IPS-15b (cell line): ENCODE measurements at regions not wholly inside any gene's neighbourhood (a gene's known extent, or its start where the extent isn't known, plus 50 kb on each side); places are given as distances from the start of the nearest gene placed in this dataset.
"Not testable (repeated sequence)": the region's sequence is repeated elsewhere in the genome, so short reads cannot be mapped to it uniquely, and the experiment has no call there.

Experiments used
- H3K27me3 ChIP-seq: one replicate; pipeline ENCODE4 v1.6.1; 2013; ENCODE audit warnings: low read length; ENCODE audit not compliant: control insufficient read depth, insufficient read depth
- H3K36me3 ChIP-seq: one replicate; pipeline ENCODE4 v1.6.1; 2013; ENCODE audit warnings: low read length; ENCODE audit not compliant: control insufficient read depth, insufficient read depth
- H3K4me1 ChIP-seq: one replicate; pipeline ENCODE4 v1.6.1; 2013; ENCODE audit warnings: mild to moderate bottlenecking, low read length; ENCODE audit not compliant: control insufficient read depth, insufficient read depth
- H3K4me3 ChIP-seq: one replicate; pipeline ENCODE4 v1.5.1; 2013; ENCODE audit warnings: low read depth, low read length
- H3K9ac ChIP-seq: one replicate; pipeline ENCODE4 v1.6.1; 2013; ENCODE audit warnings: low read depth, mild to moderate bottlenecking, low read length
- H3K9me3 ChIP-seq: one replicate; pipeline ENCODE4 v1.6.1; 2013; ENCODE audit warnings: mild to moderate bottlenecking, low read length; ENCODE audit not compliant: control insufficient read depth, insufficient read depth

DNA sequence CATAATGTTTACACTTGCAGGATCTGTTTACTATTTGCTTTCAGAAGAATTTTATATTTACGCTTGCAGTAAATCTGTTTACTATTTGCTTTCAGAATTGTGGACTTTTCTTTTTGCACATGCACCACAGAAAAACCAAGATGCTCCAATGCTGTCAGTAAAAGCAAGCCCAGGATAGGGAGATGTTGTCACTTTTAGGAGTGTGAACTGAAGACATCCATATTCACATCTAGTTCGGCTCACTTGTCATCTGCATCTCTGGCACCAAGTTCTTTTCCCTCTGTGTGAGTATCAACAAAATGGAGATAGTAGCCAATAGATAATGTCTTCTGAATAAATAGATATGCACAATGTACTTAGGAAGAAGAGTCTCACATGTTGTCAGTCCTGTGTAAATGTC is 109.3 kb upstream of the MXRA5 start:
- Histone ChIP-seq H3K4me1 (peaks cover 9% of the 10 kb centered on the region), H3K9me3 (no peaks in the 10 kb centered on the region), H3K36me3 (no peaks in the 10 kb centered on the region), H3K27me3 (no peaks in the 10 kb centered on the region), H3K4me3 (no peak overlapping the region), H3K9ac (no peak overlapping the region)

DNA sequence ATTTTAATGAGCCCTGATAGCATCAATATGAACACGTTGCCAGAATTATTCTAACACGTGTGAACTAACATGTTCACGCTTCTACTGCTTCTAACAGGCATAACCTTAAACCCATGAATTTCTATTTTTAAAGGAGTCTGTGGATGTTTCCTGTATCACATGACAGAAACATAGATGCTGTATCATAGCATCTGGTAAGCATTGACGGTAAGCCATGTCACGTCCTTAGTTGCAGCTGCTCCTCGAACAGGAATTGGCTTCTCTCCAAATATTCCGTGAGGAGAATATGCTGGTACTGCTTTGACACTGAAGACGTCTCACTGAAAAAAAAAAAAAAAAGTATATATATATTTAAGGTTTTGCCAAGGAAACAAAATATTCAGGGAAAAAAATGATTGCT is 105.1 kb upstream of the MXRA5 start:
- H3K4me3 ChIP-seq, result no peak overlapping the region
- no peaks in the 10 kb centered on the region for H3K27me3 ChIP-seq
- H3K4me1 ChIP-seq, result no peaks in the 10 kb centered on the region
- no peaks in the 10 kb centered on the region for H3K9me3 ChIP-seq
- H3K9ac ChIP-seq, result no peak overlapping the region
- no peaks in the 10 kb centered on the region for H3K36me3 ChIP-seq

DNA sequence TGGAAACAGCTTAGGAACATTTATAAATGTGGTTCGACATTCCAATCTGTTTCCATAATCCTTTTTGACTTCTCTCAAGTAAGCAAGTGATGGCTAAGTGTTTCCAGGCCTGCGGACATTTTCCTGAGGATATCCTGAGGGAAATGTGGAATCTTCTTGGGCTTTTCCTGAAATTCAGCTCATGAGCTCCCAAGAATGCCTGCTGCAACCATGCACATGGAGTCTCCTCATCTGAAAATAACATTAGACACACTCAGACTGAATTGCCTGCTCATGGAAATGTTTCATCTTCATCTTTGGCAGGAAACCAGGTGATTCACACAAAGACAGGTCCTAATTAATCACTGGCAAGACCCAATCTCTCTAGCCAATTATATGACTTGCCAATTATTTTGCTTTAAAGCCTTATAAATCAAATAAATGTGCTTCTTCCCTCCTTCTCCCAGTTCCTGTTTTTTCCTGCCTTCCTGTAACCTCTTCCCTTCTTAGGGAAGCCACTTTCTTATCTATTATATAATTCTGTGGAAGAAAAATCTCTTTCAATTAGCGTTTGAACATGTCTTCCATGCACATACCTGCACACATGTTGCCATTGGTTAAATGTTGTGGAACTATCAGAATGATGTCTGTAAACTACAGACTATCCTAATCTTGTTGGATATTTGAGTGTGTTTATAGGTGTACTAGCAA is 104.6 kb upstream of the MXRA5 start:
- no peak overlapping the region for H3K9ac ChIP-seq
- H3K36me3 ChIP-seq, result no peaks in the 10 kb centered on the region
- no peaks in the 10 kb centered on the region for H3K9me3 ChIP-seq
- H3K27me3 ChIP-seq, result no peaks in the 10 kb centered on the region
- H3K4me1 ChIP-seq, result no peaks in the 10 kb centered on the region
- H3K4me3 ChIP-seq, result no peak overlapping the region

DNA sequence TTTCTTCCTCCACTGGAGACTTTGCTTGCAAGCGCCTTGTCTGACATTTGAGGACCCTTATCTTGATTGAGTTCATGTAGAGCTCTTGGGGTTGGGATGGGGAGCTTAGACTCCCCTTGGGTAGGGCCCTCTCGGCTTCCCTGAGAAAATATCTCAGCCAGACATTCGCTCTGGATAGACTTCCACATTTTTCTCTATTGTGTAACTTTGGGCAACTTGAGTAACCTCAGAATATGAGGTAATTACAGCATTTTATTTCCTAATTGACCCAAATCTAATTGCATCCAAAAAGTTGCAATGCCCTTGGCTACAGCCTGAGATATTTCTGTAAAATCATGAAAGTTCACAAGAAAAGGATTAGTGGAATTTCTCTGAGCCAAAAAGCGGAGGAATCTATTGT is 102.8 kb upstream of the MXRA5 start:
- Histone ChIP-seq H3K4me3 (no peak overlapping the region), H3K36me3 (no peaks in the 10 kb centered on the region), H3K9me3 (no peaks in the 10 kb centered on the region), H3K27me3 (no peaks in the 10 kb centered on the region), H3K9ac (no peak overlapping the region), H3K4me1 (no peaks in the 10 kb centered on the region)

DNA sequence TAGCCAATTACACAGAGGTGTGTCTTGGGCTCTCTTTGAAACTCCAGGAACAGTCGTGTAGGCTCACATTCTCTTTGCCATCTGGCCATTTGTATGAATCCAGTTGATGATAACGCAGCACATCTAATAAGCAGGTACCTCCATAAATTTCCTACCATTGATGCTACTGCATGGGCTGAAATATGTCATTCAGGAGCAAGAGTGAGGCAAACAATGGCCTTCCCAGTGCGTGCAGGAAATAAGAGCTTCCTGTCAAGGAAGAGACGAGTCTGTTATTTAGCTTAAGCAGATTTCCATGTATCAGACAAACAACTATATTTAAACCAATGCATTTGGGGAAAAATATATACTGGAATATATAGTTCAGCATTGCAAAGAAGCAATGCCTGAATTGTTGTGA is 102.1 kb upstream of the MXRA5 start:
- Histone ChIP-seq H3K27me3 (no peaks in the 10 kb centered on the region), H3K36me3 (no peaks in the 10 kb centered on the region), H3K4me3 (no peak overlapping the region)

DNA sequence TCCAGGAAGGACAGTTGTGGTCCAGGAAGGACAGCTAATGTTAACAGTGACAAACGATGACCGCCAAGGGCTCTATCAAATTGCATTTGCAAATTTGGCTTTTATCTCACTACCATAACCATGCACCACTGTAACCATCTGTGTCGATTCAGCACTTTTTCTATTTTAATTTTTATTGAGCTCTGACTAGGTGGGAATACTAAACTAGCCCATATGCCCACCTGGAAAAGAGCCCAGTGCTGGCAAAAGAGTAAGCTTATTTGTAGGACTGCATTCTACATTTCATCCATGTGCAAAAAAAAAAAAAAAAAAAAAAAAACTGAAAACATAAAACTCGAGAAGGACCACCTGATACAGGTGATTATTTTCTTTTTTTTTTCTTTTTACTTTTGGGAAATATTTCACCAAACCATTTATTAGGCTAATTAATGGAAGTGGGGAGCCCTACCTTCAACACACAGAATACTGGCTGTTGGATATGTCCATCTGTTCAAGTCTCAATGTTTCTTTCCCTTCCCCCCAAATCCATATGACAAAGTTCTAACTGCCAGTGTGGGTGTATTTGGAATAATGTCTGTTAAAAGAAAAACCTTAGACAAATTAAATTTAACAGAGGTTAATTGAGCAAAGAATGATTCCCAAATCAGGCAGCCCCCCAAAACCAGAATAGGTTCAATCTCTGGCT is 99.5 kb upstream of the MXRA5 start:
- no peaks in the 10 kb centered on the region for H3K36me3 ChIP-seq
- no peak overlapping the region for H3K4me3 ChIP-seq
- no peaks in the 10 kb centered on the region for H3K27me3 ChIP-seq

More for the DNA sequence above, 102.1 kb upstream of the MXRA5 start:
- no peaks in the 10 kb centered on the region for H3K4me1 ChIP-seq
- no peak overlapping the region for H3K9ac ChIP-seq
- H3K9me3 ChIP-seq, result no peaks in the 10 kb centered on the region

DNA sequence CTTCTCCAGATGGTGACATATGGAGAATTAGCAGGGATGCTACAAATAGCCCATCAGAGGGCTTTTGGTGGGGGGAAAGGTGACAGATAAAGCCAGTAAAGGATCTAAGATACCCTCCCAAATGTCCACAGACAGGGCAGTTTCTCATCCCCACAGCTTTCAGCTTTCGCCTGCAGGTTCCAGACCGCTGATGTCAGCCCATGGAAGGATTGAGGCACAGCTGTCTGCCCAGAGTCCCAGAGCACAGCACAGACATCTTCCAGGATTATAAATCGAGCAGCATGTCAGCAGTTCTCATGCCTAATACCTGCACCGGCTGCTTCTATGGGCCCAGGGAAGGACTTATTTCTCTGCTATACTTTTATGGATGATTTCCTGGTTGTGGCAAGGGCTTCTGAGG is 96.7 kb upstream of the MXRA5 start:
- no peaks in the 10 kb centered on the region for H3K4me1 ChIP-seq
- H3K27me3 ChIP-seq, result no peaks in the 10 kb centered on the region
- H3K9ac ChIP-seq, result no peak overlapping the region
- H3K36me3 ChIP-seq, result no peaks in the 10 kb centered on the region
- no peak overlapping the region for H3K4me3 ChIP-seq
- H3K9me3 ChIP-seq, result no peaks in the 10 kb centered on the region

More for the DNA sequence above, 99.5 kb upstream of the MXRA5 start:
- no peaks in the 10 kb centered on the region for H3K9me3 ChIP-seq
- H3K4me1 ChIP-seq, result no peaks in the 10 kb centered on the region
- no peak overlapping the region for H3K9ac ChIP-seq

DNA sequence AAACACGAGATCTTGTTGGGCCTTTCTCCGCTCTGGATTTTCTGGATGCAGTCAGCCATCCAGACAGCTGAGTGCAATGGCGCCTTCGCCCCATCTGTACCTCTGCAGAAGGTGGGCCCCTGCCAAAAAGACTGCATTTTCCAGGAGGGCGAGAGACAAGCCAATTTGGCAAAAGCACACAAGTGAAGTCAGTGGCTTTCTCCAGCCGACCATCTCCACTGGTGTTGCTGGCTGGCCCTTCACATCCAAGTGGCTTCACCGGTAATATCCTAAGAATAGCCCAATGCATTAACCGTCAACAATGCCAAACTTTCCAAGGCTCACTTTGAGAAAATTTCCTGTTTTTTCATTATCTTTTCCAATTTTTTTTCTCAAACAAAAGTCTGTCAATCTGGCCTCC is 96.2 kb upstream of the MXRA5 start:
- H3K9ac ChIP-seq, result no peak overlapping the region
- no peaks in the 10 kb centered on the region for H3K27me3 ChIP-seq
- no peaks in the 10 kb centered on the region for H3K9me3 ChIP-seq
- no peaks in the 10 kb centered on the region for H3K4me1 ChIP-seq
- H3K36me3 ChIP-seq, result no peaks in the 10 kb centered on the region
- no peak overlapping the region for H3K4me3 ChIP-seq

DNA sequence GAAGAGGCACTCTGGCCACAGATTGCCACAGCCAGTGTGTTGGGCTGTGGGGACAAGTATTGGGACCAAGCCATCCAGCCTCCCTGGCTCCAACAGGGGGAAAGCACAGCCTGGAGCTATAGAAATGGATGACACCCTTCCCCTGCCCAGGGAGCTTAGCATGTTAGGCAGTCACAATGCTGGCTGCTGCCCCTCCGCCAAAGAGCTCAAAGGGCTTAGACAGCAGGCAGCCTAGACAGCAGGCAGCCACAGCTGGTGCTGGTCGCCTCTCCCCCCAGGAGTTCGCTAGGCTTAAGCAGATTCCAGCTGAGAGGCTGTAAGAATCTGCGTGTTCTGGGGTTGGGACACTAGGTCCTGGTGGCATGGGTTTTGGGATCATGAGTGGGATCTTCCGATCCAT is 94.5 kb upstream of the MXRA5 start:
- no peak overlapping the region for H3K4me3 ChIP-seq
- H3K27me3 ChIP-seq, result no peaks in the 10 kb centered on the region
- H3K36me3 ChIP-seq, result no peaks in the 10 kb centered on the region
- no peaks in the 10 kb centered on the region for H3K4me1 ChIP-seq
- no peak overlapping the region for H3K9ac ChIP-seq
- H3K9me3 ChIP-seq, result no peaks in the 10 kb centered on the region

DNA sequence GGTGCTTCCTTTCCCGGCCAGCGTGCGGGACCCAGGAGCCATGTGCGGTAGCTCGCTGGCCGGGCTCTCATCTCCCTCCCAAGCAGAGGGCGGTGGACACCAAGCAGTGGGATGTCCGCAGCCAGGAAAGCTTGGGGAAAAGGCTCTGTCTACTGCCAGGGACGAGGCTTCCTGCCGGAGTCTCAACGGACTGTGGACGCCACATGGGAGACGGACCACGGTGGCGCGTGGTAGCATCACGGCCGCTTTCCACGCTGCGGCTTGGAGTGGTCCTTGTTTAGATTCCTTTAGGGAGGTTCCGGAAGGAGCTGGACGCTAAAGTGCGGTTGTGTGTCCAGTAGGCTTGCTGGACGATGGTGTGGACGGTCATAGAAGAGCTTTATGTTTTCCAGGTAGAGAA is 89.5 kb upstream of the MXRA5 start:
- not testable (repeated sequence) for H3K27me3 ChIP-seq, H3K9ac ChIP-seq, H3K4me1 ChIP-seq, H3K9me3 ChIP-seq, H3K36me3 ChIP-seq, H3K4me3 ChIP-seq

DNA sequence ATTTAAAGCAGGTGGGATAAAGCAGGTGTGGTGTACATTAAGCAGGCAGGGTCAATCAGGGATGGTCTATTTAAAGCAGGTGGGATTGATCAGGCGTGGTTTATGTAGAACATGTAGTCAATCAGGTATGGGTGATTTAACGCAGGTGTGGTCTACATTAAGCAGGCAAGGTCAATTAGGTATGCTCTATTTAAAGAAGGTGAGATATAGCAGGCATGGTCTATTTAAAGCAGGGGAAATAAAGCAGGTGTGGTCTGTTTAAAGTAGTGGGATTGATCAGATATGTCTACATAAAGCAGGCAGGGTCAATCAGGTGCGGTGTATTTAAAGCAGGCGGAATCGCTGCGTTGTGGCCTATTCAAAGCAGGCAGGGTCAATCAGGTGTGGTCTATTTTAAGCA is 88.6 kb upstream of the MXRA5 start:
- no peak overlapping the region for H3K4me3 ChIP-seq
- no peaks in the 10 kb centered on the region for H3K36me3 ChIP-seq
- no peak overlapping the region for H3K9ac ChIP-seq
- H3K4me1 ChIP-seq, result no peaks in the 10 kb centered on the region
- H3K27me3 ChIP-seq, result no peaks in the 10 kb centered on the region
- no peaks in the 10 kb centered on the region for H3K9me3 ChIP-seq

DNA sequence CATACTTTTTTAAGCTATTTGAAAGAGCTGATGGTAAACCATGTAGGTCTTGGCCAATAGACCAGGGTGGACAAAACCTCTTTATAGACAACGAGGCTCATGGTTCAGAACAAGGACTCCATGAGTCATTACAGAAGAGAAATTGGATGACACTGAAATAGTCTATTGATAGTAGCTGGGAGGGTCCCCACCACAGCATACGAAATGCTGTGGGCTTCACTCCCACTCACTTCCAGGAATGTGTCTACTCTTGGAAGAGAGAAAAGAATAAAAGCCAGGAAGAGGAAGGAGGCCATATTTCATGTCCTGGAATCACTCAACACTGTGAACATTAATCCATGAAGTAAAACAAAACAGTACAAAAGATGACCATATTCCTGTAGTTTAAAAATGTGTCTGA is 82.3 kb upstream of the MXRA5 start:
- H3K9me3 ChIP-seq, result no peaks in the 10 kb centered on the region
- no peak overlapping the region for H3K9ac ChIP-seq
- H3K36me3 ChIP-seq, result no peaks in the 10 kb centered on the region
- H3K4me1 ChIP-seq, result no peaks in the 10 kb centered on the region
- H3K27me3 ChIP-seq, result no peaks in the 10 kb centered on the region
- H3K4me3 ChIP-seq, result no peak overlapping the region
